Hepatocyte (in vitro differentiated cells): ENCODE measurements at regions not wholly inside any gene's neighbourhood (a gene's known extent, or its start where the extent isn't known, plus 50 kb on each side); places are given as distances from the start of the nearest gene placed in this dataset.

Experiments used
- DNase-seq: peaks from one replicate; pipeline ENCODE4 v3.0.0-alpha.2; 2016; ENCODE audit warnings: low spot score
- H2AFZ ChIP-seq: fragments of 200-600 bp; sonication (generic); 2 replicates; pipeline ENCODE4 v1.6.0; 2016; ENCODE audit warnings: antibody characterized with exemption, mild to moderate bottlenecking
- H3K27ac ChIP-seq: fragments of 200-600 bp; sonication (generic); 2 replicates; pipeline ENCODE4 v1.5.1; 2016; ENCODE audit warnings: mild to moderate bottlenecking
- H3K27me3 ChIP-seq: fragments of 200-600 bp; sonication (generic); 2 replicates; pipeline ENCODE4 v1.6.1; 2016
- H3K36me3 ChIP-seq: fragments of 200-600 bp; sonication (generic); replicated peaks from 2 replicates; pipeline ENCODE4 v1.5.1; 2016; ENCODE audit warnings: low read depth; ENCODE audit not compliant: insufficient read depth
- H3K4me1 ChIP-seq: fragments of 200-600 bp; sonication (generic); 2 replicates; pipeline ENCODE4 v1.5.1; 2016; ENCODE audit warnings: mild to moderate bottlenecking, moderate library complexity; ENCODE audit not compliant: insufficient read depth
- H3K4me2 ChIP-seq: fragments of 200-600 bp; sonication (generic); 2 replicates; pipeline ENCODE4 v1.6.0; 2016
- H3K4me3 ChIP-seq: fragments of 200-600 bp; sonication (generic); 2 replicates; pipeline ENCODE4 v1.5.1; 2016; ENCODE audit warnings: mild to moderate bottlenecking
- H3K79me2 ChIP-seq: fragments of 200-600 bp; sonication (generic); 2 replicates; pipeline ENCODE4 v1.6.0; 2017; ENCODE audit warnings: mild to moderate bottlenecking
- H3K9me2 ChIP-seq: fragments of 200-600 bp; sonication (generic); replicated peaks from 2 replicates; pipeline ENCODE4 v1.6.0; 2017; ENCODE audit warnings: mild to moderate bottlenecking; ENCODE audit not compliant: insufficient read depth
- H3K9me3 ChIP-seq: fragments of 200-600 bp; sonication (generic); 2 replicates; pipeline ENCODE4 v1.5.1; 2016; ENCODE audit warnings: low read depth, mild to moderate bottlenecking
- H4K20me1 ChIP-seq: fragments of 200-600 bp; sonication (generic); 2 replicates; pipeline ENCODE4 v1.6.0; 2016; ENCODE audit warnings: mild to moderate bottlenecking; ENCODE audit not compliant: insufficient read depth, poor library complexity, severe bottlenecking
- CTCF ChIP-seq: fragments of 200-600 bp; sonication (generic); IDR thresholded peaks from 2 replicates; pipeline ENCODE4 v1.5.1; 2016; ENCODE audit warnings: antibody characterized with exemption, mild to moderate bottlenecking; ENCODE audit not compliant: poor library complexity
- EZH2 ChIP-seq: fragments of 200-600 bp; sonication (generic); IDR thresholded peaks from 2 replicates; pipeline ENCODE4 v1.6.1; 2016; ENCODE audit warnings: antibody characterized with exemption, mild to moderate bottlenecking, borderline replicate concordance
- EZH2phosphoT487 ChIP-seq: fragments of 200-600 bp; sonication (generic); IDR thresholded peaks from one replicate; pipeline ENCODE4 v1.6.1; 2018; ENCODE audit warnings: antibody characterized with exemption, mild to moderate bottlenecking, low read depth, moderate library complexity; ENCODE audit not compliant: unreplicated experiment, severe bottlenecking
- WGBS: methylation state at CpG from one replicate; pipeline ENCODE4 v1.1.6; 2016; ENCODE audit warnings: low lambda C conversion rate; ENCODE audit errors: missing lambda C conversion rate; 5-methylcytosine and 5-hydroxymethylcytosine counted together

GRCh38 chr3:111373861-111374260 is 168.1 kb upstream of the CD96 start:
- DNase-seq, result no peak
- Histone ChIP-seq H3K9me3 (peaks cover 7% of the 10 kb centered on the region), H3K27me3 (no peaks in the 10 kb centered on the region), H3K4me1 (no peaks in the 10 kb centered on the region), H3K79me2 (no peaks in the 10 kb centered on the region), H3K36me3 (no peaks in the 10 kb centered on the region), H3K27ac (no peak overlapping the region), H3K4me2 (no peak overlapping the region), H3K4me3 (no peak overlapping the region), H4K20me1 (no peaks in the 10 kb centered on the region), H3K9me2 (no peaks in the 10 kb centered on the region), H2AFZ (no peak overlapping the region)
- TF ChIP-seq EZH2 (no peak), EZH2phosphoT487 (no peak), CTCF (no peak)

- no peaks in the 10 kb centered on the region for H3K9me3 ChIP-seq
- no peak overlapping the region for H3K4me3 ChIP-seq
- 35% methylated on average over 4 of the region's 4 CpGs for WGBS
- no peak overlapping the region for H3K27ac ChIP-seq
- no peak for DNase-seq
- no peaks in the 10 kb centered on the region for H3K9me2 ChIP-seq
- no peaks in the 10 kb centered on the region for H4K20me1 ChIP-seq
- no peaks in the 10 kb centered on the region for H3K4me1 ChIP-seq
- no peaks in the 10 kb centered on the region for H3K79me2 ChIP-seq
- H3K4me2 ChIP-seq, result no peak overlapping the region
- no peaks in the 10 kb centered on the region for H3K27me3 ChIP-seq
- no peak overlapping the region for H2AFZ ChIP-seq
- TF ChIP-seq EZH2, result no peak
- TF ChIP-seq CTCF, result no peak
- no peak for TF ChIP-seq EZH2phosphoT487
- H3K36me3 ChIP-seq, result no peaks in the 10 kb centered on the region
These were observed 156.0 kb upstream of the CD96 start for GRCh38 chr3:111385971-111386495.

GRCh38 chr3:111392894-111393398 is 149.1 kb upstream of the CD96 start:
- WGBS, result 78% methylated on average over 2 of the region's 2 CpGs
- no peak for DNase-seq
- Histone ChIP-seq H2AFZ (no peak overlapping the region), H3K4me1 (no peaks in the 10 kb centered on the region), H3K36me3 (no peaks in the 10 kb centered on the region), H3K9me2 (no peaks in the 10 kb centered on the region), H3K4me2 (no peak overlapping the region), H4K20me1 (no peaks in the 10 kb centered on the region), H3K9me3 (no peaks in the 10 kb centered on the region), H3K27ac (no peak overlapping the region), H3K79me2 (no peaks in the 10 kb centered on the region), H3K4me3 (no peak overlapping the region), H3K27me3 (no peaks in the 10 kb centered on the region)
- TF ChIP-seq EZH2phosphoT487 (no peak), CTCF (no peak), EZH2 (no peak)

- H4K20me1 ChIP-seq, result no peaks in the 10 kb centered on the region
- no peaks in the 10 kb centered on the region for H3K9me2 ChIP-seq
- no peaks in the 10 kb centered on the region for H3K36me3 ChIP-seq
- H3K79me2 ChIP-seq, result no peaks in the 10 kb centered on the region
- no peak overlapping the region for H2AFZ ChIP-seq
- H3K9me3 ChIP-seq, result no peaks in the 10 kb centered on the region
- WGBS, result 94% methylated on average over 4 of the region's 4 CpGs
- no peak for TF ChIP-seq EZH2phosphoT487
- TF ChIP-seq EZH2, result no peak
- no peak for TF ChIP-seq CTCF
- no peak for DNase-seq
- H3K4me3 ChIP-seq, result no peak overlapping the region
- no peaks in the 10 kb centered on the region for H3K27me3 ChIP-seq
- H3K27ac ChIP-seq, result no peak overlapping the region
- no peak overlapping the region for H3K4me2 ChIP-seq
- no peaks in the 10 kb centered on the region for H3K4me1 ChIP-seq
These were observed 129.3 kb upstream of the CD96 start for GRCh38 chr3:111412656-111413055.
